ENCODE measurements at regions not wholly inside any gene's neighbourhood (a gene's known extent, or its start where the extent isn't known, plus 50 kb on each side); places are given as distances from the start of the nearest gene placed in this dataset.

DNA sequence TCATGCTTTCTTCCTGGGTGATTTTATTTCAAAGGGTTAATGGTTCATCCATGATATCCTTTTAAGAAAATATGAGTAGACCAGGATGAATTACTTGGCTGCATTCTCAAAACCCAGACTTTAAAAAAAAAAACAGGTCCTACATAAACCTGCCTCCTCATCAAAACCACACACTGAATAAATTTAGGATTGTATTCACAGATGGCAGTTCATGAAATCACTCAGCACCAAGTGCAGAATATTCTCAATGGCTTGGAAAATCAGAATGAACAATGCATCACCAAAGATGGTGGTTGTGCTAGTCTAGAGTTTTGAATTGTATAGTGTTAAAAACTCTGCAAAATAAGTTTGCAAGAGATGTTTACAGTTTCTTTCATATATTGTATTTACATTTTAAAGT, 145.4 kb upstream of the GRAMD2B start:
- DNase-seq: no peak
- Histone ChIP-seq H3K23ac (ENCODE audit: low read length) (no peak overlapping the region), H2AK5ac (ENCODE audit: low read length) (no peak overlapping the region), H3K18ac (ENCODE audit: low read length) (no peak overlapping the region), H3K4me2 (ENCODE audit: low read length) (no peak overlapping the region), H4K8ac (ENCODE audit: low read depth, low read length) (no peak overlapping the region), H3K27ac (ENCODE audit: low read depth, low read length) (no peak overlapping the region), H3K79me2 (ENCODE audit: control insufficient read depth, insufficient read depth, low read length, poor library complexity) (no peaks in the 10 kb centered on the region), H3K4me1 (ENCODE audit: control insufficient read depth in 1 of 2, insufficient read depth in 2 of 2, low read length in 2 of 2) (peaks cover 0 to 3% of the 10 kb centered on the region in 2 experiments), H4K12ac (ENCODE audit: low read depth, low read length) (no peak overlapping the region), H4K91ac (ENCODE audit: low read depth, low read length) (no peak overlapping the region), H3K9ac (ENCODE audit: low read length) (no peak overlapping the region), H2BK12ac (ENCODE audit: low read length) (no peak overlapping the region), H3K27me3 (ENCODE audit: insufficient read depth, low read length) (no peaks in the 10 kb centered on the region), H3K9me3 (ENCODE audit: insufficient read depth, low read depth, low read length) (no peaks in the 10 kb centered on the region), H2BK120ac (ENCODE audit: insufficient read depth, low read length, poor library complexity) (no peak overlapping the region), H3K79me1 (ENCODE audit: low read length) (no peaks in the 10 kb centered on the region), H2BK5ac (ENCODE audit: low read depth, low read length, poor library complexity) (no peak overlapping the region), H3K4me3 (ENCODE audit: low read depth, low read length) (no peak overlapping the region), H3K4ac (ENCODE audit: low read depth, low read length) (no peak overlapping the region), H3K14ac (ENCODE audit: low read length) (no peak overlapping the region), H3K36me3 (ENCODE audit: control insufficient read depth in 1 of 2, insufficient read depth in 2 of 2, low read length in 2 of 2) (no peaks in the 10 kb centered on the region), H2AFZ (ENCODE audit: insufficient read depth, low read length, poor library complexity) (no peak overlapping the region)

DNA sequence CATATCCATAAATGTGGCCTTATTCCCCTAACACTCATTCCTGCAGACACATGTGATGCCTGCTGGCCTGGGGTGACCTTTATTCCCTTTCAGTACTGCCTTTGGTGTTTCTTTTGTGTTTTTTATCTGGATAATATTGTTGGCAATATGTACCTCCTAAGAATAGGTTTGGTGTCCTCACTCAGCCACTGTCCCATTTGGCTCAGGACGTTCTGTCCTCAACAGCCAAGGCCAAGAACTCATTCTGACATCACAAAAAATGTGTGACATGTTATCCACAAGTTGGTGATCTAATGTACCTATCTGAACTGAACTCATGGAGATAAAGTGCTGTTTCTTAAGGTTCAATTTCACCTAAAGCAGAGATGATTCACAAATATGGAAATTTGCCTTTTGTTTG, 142.9 kb upstream of the GRAMD2B start:
- no peak overlapping the region for H3K4me3 ChIP-seq (ENCODE audit: low read depth, low read length)
- no peak overlapping the region for H2BK5ac ChIP-seq (ENCODE audit: low read depth, low read length, poor library complexity)
- no peaks in the 10 kb centered on the region for H3K27me3 ChIP-seq (ENCODE audit: insufficient read depth, low read length)
- no peaks in the 10 kb centered on the region for H3K4me1 ChIP-seq (ENCODE audit: control insufficient read depth in 1 of 2, insufficient read depth in 2 of 2, low read length in 2 of 2)
- no peak overlapping the region for H3K4me2 ChIP-seq (ENCODE audit: low read length)
- H2BK12ac ChIP-seq (ENCODE audit: low read length): no peak overlapping the region
- H3K36me3 ChIP-seq (ENCODE audit: control insufficient read depth in 1 of 2, insufficient read depth in 2 of 2, low read length in 2 of 2): no peaks in the 10 kb centered on the region
- no peak overlapping the region for H4K12ac ChIP-seq (ENCODE audit: low read depth, low read length)
- H4K8ac ChIP-seq (ENCODE audit: low read depth, low read length): no peak overlapping the region
- no peak overlapping the region for H3K27ac ChIP-seq (ENCODE audit: low read depth, low read length)
- no peak overlapping the region for H3K14ac ChIP-seq (ENCODE audit: low read length)
- H3K79me1 ChIP-seq (ENCODE audit: low read length): no peaks in the 10 kb centered on the region
- no peak overlapping the region for H3K4ac ChIP-seq (ENCODE audit: low read depth, low read length)
- no peak overlapping the region for H2AFZ ChIP-seq (ENCODE audit: insufficient read depth, low read length, poor library complexity)
- no peak overlapping the region for H2BK120ac ChIP-seq (ENCODE audit: insufficient read depth, low read length, poor library complexity)
- no peaks in the 10 kb centered on the region for H3K9me3 ChIP-seq (ENCODE audit: insufficient read depth, low read depth, low read length)
- DNase-seq: no peak
- no peaks in the 10 kb centered on the region for H3K79me2 ChIP-seq (ENCODE audit: control insufficient read depth, insufficient read depth, low read length, poor library complexity)
- H3K18ac ChIP-seq (ENCODE audit: low read length): no peak overlapping the region
- no peak overlapping the region for H4K91ac ChIP-seq (ENCODE audit: low read depth, low read length)
- H3K23ac ChIP-seq (ENCODE audit: low read length): no peak overlapping the region
- WGBS (ENCODE audit: extremely low coverage, insufficient coverage, insufficient read length): no CpG with 5 or more reads among the region's 1 CpG
- H2AK5ac ChIP-seq (ENCODE audit: low read length): no peak overlapping the region
- H3K9ac ChIP-seq (ENCODE audit: low read length): no peak overlapping the region

DNA sequence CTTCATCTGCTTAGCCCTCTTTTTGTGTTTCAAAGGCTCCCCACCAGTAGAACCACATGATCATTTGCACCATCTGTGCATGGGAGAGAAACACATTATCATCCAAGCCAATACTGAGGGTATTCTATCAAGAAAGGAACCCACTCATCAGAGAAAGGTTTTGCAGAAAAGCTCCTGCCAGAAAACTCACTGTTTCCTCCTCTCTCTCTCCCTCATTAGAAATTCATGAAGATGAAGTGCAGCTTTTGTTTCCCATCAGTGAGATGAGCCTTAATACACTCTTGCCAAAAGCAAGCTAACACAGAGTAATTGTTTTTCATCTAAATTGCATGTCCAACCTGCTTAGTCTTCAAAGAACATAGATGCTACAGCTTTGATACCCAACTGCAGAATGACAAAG, 142.4 kb upstream of the GRAMD2B start:
- Histone ChIP-seq H3K9ac (ENCODE audit: low read length) (no peak overlapping the region), H3K79me2 (ENCODE audit: control insufficient read depth, insufficient read depth, low read length, poor library complexity) (no peaks in the 10 kb centered on the region), H4K91ac (ENCODE audit: low read depth, low read length) (no peak overlapping the region), H2AFZ (ENCODE audit: insufficient read depth, low read length, poor library complexity) (no peak overlapping the region), H2BK12ac (ENCODE audit: low read length) (no peak overlapping the region), H4K8ac (ENCODE audit: low read depth, low read length) (no peak overlapping the region), H3K27me3 (ENCODE audit: insufficient read depth, low read length) (no peaks in the 10 kb centered on the region), H2BK5ac (ENCODE audit: low read depth, low read length, poor library complexity) (no peak overlapping the region), H3K4ac (ENCODE audit: low read depth, low read length) (no peak overlapping the region), H3K18ac (ENCODE audit: low read length) (no peak overlapping the region), H3K27ac (ENCODE audit: low read depth, low read length) (no peak overlapping the region), H4K12ac (ENCODE audit: low read depth, low read length) (no peak overlapping the region), H3K4me2 (ENCODE audit: low read length) (no peak overlapping the region), H3K9me3 (ENCODE audit: insufficient read depth, low read depth, low read length) (no peaks in the 10 kb centered on the region), H2BK120ac (ENCODE audit: insufficient read depth, low read length, poor library complexity) (no peak overlapping the region), H3K36me3 (ENCODE audit: control insufficient read depth in 1 of 2, insufficient read depth in 2 of 2, low read length in 2 of 2) (no peaks in the 10 kb centered on the region), H3K79me1 (ENCODE audit: low read length) (no peaks in the 10 kb centered on the region), H3K14ac (ENCODE audit: low read length) (no peak overlapping the region), H3K23ac (ENCODE audit: low read length) (no peak overlapping the region), H3K4me3 (ENCODE audit: low read depth, low read length) (no peak overlapping the region), H2AK5ac (ENCODE audit: low read length) (no peak overlapping the region), H3K4me1 (ENCODE audit: control insufficient read depth in 1 of 2, insufficient read depth in 2 of 2, low read length in 2 of 2) (no peaks in the 10 kb centered on the region)
- no peak for DNase-seq

DNA sequence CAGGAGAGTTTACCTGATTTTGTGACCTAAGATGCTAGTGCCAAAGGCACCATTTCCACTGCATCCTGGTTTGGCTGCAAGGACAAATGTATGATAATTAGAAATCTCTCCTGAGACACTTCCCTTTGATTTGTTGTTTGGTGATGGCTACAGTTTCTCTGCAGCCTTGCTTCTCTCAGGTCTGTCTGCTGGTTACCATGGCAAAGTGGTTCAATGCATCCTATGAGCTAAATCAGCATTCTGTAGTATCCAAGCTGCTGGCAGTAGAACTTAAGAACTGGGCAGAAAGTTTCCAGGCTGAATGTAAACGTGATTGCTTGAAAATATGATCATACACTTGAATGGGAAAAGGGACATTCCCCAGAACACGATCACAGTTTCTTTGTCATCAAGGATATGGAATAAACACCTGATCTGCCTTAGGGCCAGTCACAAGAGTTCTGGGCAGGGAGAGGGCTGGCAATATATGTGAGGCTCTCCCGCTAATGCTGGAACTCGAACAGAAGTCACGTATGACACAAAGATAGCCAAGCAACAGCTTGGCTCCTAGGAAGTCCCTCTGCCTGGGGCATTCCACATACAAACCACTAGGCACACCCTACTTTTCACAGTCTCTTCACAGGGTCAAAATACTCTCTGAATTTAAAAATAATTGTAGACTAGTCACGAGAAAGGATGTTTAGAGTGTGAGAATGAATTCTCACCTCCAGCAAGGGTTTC, 138.1 kb upstream of the GRAMD2B start:
- no peaks in the 10 kb centered on the region for H3K79me2 ChIP-seq (ENCODE audit: control insufficient read depth, insufficient read depth, low read length, poor library complexity)
- no peaks in the 10 kb centered on the region for H3K27me3 ChIP-seq (ENCODE audit: insufficient read depth, low read length)
- no peak overlapping the region for H2BK120ac ChIP-seq (ENCODE audit: insufficient read depth, low read length, poor library complexity)
- no peak overlapping the region for H4K12ac ChIP-seq (ENCODE audit: low read depth, low read length)
- no peaks in the 10 kb centered on the region for H3K36me3 ChIP-seq (ENCODE audit: control insufficient read depth in 1 of 2, insufficient read depth in 2 of 2, low read length in 2 of 2)
- WGBS (ENCODE audit: extremely low coverage, insufficient coverage, insufficient read length): no CpG with 5 or more reads among the region's 6 CpGs
- no peak overlapping the region for H3K9ac ChIP-seq (ENCODE audit: low read length)
- H3K4me1 ChIP-seq (ENCODE audit: control insufficient read depth in 1 of 2, insufficient read depth in 2 of 2, low read length in 2 of 2): no peaks in the 10 kb centered on the region
- H2BK12ac ChIP-seq (ENCODE audit: low read length): no peak overlapping the region
- H3K23ac ChIP-seq (ENCODE audit: low read length): no peak overlapping the region
- no peak overlapping the region for H3K4me2 ChIP-seq (ENCODE audit: low read length)
- H3K14ac ChIP-seq (ENCODE audit: low read length): no peak overlapping the region
- no peaks in the 10 kb centered on the region for H3K79me1 ChIP-seq (ENCODE audit: low read length)
- H2AFZ ChIP-seq (ENCODE audit: insufficient read depth, low read length, poor library complexity): no peak overlapping the region
- H3K9me3 ChIP-seq (ENCODE audit: insufficient read depth, low read depth, low read length): no peaks in the 10 kb centered on the region
- no peak for DNase-seq
- H3K4ac ChIP-seq (ENCODE audit: low read depth, low read length): no peak overlapping the region
- H3K18ac ChIP-seq (ENCODE audit: low read length): no peak overlapping the region
- no peak overlapping the region for H3K4me3 ChIP-seq (ENCODE audit: low read depth, low read length)
- H2AK5ac ChIP-seq (ENCODE audit: low read length): no peak overlapping the region
- no peak overlapping the region for H3K27ac ChIP-seq (ENCODE audit: low read depth, low read length)
- H2BK5ac ChIP-seq (ENCODE audit: low read depth, low read length, poor library complexity): no peak overlapping the region
- H4K8ac ChIP-seq (ENCODE audit: low read depth, low read length): no peak overlapping the region
- H4K91ac ChIP-seq (ENCODE audit: low read depth, low read length): no peak overlapping the region
